ENCODE measurements at regions not wholly inside any gene's neighbourhood (a gene's known extent, or its start where the extent isn't known, plus 50 kb on each side); places are given as distances from the start of the nearest gene placed in this dataset.
"Not testable (repeated sequence)": the region's sequence is repeated elsewhere in the genome, so short reads cannot be mapped to it uniquely, and the experiment has no call there.

DNA sequence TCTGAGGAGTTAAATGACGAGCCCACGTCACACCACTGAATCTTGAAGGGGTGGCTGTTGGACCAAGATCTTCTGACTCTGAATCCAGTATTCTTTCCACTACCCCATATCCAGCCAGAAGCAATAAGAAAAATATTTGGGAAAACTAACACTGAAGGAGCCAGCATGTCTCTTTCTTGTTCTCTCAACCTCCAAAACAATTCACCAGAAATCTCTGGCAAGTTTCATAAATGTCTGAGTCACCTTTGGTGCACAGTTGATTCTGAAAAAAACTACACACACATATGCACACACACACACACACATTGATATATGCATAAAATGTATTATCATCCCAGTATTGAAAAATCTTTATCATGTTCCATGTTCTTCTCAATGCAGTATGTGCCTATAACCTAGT lies 104.3 kb upstream of the BLID start:
- DNase-seq, result no peak

DNA sequence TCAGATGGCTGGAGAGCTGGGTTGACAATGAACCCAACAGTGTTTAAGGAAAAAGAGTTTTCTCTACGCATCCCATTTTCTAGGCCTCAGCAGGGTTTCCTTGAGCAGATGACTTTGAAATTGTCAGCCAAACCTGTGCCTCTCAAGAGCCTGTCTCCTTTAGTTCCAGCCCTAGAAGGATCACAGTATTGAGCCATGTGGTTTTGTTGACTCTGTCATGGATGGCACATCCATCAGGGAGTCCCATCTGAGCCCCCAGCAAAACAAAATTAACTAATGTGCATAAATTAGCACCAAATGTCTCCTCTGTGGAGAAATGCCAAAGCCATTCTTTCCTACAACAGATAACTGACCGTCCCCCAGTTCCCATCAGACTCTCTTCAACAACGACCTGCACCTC lies 103.8 kb upstream of the BLID start:
- DNase-seq, result no peak

DNA sequence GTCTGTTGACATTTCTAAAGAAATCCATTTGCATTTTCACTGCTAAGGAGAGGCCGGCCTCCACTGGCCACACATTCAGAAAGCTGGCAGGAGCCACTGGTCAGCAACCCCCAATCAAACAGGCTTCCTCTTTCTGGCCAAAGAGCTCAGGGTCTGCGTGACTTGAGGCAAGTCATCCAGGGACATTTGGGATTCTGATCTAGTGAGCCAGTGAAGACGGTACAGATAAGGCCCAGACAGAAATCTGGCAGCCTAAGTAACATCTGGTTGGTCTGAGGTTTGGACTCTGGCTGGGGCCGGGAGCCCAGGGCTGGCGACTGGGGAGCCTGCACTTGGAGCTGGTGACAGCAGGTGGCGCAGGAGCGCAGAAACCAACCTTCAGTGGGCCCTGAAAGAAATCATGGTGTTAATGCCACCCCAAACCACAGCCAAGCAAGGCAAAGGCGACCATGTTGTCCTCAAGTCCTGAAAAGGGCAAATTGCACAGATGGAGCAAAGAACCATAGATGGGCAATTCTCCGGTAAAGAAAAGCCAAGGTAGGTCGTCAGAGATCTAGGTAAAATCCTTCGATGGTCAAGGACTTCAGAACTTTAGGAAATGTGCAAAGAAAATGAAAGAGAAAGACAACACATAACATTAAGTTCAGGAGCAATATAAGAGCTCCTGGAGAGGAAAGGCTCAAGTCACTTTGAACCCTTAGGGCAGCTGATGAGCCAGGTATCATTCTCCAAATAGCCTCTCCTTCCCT lies 99.4 kb upstream of the BLID start:
- peak; percentile 66 for DNase-seq

DNA sequence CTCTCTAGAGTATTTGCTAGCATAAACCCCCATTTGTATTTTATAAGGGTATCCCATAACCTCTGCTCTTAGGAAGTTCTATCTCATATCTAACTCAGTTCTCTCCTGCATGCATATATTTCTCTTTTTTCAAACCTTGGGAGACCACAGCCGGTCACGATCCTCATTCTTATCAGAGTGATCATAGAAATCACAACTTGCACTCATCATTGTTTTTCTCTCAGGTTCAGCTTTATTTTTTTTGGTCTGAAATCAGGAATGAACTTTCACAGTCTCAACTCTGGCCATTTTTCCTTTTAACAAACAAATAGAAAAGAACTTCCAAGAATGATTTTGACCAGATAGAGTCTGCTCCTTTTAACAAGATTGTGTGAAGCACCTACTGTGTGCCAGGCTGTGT lies 98.6 kb upstream of the BLID start:
- no peak for DNase-seq

DNA sequence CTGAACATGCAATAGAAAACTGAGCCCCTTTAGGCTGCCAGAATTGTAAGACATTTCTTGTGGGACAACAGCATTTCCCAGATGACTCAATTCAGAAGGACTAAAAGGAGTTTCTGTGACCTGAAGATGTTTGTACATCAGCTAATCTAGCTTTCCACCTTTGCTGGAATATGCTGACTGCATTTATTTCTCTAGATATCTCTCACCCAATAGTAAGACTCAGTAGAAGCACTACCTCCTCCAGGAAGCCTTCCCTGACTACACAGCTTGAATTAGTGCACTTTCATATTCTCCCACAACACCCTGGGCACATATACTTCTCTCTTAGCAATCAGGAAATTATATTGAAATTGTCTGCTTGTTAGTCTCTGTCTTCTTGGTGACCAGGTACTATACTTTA lies 98.1 kb upstream of the BLID start:
- no peak for DNase-seq

DNA sequence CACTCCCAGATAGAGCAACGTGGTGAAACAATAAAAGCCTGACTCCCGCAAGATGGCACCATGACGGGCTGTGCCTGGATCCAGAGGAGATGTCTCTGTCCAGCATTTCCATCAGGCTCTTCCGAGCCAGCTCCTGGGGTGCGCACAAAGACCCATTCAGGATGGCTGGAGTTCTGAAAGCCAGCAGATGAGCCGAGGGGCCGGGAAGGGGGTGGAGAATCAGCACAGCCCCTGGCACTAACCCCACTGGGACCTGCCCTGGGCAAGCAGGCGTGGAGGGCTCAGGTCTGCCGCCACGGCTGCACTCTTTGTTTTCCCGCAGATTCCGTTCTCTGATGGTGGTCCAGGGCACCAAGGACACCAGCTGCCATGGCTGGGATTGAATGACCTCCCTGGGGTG lies 97.2 kb upstream of the BLID start:
- no peak for DNase-seq

DNA sequence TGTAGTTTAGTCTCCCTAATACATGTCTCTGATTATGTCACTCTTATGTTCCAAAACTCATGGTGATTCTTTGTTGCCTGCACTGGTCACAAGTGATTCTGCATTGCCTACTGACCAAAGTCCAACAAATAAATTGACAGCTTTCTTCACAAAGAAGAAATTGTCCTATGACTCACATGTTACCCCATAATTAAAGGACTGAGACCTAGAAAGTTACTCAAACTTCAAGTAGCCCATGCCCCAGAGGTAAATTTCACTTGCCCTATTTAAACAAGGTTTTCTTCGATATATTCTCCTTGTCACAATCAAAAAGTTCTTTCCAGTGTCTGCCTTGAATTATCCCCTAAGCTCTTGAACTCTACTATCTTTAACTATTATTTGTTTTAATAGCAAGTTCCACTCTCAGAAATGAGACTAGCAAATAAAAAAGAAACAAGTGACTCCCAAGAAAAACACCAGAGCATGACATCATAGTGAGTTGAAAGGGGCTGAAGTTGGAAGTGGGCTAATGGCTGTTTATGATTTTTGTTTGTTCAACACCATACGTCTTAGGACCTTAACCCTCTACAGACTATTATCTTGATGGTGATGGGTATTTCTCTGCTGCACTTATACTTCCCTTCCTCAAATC lies 94.5 kb upstream of the BLID start:
- no peak for DNase-seq

DNA sequence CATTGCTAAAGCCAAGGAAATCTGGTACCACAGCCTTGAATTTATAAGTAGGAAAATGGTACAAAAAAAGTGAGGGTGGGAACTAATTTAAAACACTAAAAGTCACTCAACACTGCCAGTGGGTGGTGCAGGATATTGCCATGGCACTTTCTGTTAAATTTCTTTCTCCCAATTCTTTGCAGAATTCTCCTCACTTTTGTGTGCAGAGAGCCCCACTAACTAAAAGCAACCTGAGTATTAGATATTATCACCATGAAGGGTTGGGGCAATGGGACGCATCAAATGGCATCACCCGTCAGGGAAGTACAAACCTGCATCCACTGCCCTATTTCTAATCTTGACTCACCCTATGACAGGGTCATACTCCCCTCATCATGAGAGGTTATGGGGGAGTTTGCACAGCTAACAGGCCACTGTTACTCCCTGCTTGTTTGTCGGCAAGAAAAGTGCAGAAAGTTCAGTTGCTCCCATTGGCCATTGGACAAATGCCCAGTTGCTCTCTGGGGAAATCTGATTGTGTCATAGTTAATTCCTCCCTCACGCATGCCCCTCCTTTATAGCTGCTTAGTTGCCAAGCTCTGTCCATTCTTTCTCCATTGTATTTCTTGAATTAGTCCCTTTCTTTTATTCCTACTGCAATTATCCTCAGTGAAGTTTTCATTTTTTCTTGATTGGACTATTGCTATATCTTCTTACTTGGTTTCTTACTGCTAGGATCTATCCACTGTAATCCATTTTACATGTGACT lies 93.8 kb upstream of the BLID start:
- peak; percentile 27 for DNase-seq

DNA sequence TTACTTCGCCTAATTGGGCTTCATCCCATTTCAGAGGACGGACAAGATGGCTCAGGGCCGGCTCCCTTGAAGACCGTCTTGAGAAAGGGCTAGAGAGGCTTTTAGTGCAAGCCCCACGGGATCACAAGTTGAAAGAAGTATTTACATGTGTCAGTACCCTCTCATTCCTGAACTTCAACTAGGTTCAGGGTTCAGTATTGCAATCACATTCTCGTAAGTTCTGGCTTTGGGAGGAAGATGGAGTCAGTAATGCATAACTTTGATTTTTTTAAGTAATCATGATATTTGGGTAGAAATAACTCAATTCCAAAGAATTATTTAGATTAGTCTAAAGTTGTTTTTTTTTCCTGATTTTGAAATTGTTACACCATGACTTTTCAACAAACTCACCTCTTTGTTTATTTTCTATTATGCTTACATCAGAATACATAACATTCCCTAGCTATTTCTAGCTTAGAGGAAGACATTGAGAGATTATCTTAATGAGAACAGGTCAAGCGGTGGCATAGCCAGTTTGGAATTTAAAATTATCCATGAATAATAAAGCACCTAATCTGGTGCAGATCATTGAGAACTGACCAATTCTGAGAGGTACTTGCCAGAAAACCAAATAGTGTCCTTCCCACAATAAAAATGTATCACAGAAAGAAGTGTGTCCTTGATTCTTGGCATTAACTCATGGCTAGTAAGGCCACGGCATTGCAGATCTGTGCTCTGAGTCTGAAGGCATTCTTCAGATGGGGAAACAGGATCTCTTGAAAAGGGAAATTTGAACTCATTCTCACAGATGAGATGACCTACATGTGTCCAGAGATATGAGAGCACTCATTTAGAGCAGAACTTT lies 92.1 kb upstream of the BLID start:
- DNase-seq, result no peak

DNA sequence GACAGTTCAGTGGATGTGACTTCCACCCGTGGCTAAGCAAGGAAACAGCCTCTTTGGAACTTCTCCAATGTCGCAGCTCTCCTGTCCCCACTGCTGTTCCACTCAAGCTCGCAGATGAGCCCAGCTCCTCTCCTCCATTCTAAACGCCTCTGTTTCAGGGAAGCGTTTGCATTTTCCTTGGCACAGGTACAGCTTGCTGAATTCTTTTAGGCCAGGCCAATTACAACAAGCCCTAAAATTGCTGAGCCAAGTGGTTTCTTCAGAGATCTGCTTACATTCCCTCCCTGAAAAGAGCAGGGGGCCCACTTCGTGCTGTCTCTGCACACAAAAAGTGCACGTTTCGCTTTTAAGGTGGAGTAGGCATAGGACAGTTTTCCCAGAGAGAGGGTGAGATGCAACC lies 91.5 kb upstream of the BLID start:
- DNase-seq, result peak; percentile 75

DNA sequence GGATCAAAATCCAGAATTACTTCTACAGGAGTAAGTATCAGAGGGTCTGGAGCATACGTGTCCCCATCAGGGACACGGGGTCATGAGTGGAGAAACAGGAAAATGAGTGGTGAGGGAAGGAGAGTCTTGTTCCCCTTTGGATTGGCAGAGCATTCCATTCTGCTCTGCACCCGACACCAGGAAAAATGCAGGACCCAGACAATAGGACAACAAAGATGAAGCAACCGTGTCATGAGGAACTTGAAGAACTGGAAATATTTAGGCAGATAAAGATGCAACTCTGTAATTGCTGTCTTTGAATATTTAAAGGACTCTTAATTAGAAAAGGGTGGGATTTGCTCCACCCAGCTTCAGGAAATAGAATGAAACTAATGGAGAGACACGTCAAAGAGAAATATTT lies 89.0 kb upstream of the BLID start:
- no peak for DNase-seq

DNA sequence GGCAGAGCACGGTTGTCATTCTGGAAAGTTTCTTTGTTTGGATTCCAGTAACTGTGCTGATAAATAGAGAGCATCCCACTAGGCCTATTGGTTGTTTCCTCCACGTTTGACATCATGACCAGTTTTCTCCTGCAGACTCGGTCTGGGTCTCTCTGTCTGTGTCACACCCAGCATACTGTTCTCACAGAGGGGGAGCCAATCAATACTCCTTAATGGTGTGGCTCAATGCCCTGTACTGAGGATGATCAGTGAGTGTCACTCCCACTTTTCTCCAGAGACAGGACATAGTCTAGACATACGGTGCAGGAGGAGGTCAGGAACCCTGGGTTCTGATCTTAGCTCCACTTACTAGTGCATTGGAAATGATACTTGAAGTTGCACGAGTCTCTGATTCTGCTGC lies 88.2 kb upstream of the BLID start:
- no peak for DNase-seq

DNA sequence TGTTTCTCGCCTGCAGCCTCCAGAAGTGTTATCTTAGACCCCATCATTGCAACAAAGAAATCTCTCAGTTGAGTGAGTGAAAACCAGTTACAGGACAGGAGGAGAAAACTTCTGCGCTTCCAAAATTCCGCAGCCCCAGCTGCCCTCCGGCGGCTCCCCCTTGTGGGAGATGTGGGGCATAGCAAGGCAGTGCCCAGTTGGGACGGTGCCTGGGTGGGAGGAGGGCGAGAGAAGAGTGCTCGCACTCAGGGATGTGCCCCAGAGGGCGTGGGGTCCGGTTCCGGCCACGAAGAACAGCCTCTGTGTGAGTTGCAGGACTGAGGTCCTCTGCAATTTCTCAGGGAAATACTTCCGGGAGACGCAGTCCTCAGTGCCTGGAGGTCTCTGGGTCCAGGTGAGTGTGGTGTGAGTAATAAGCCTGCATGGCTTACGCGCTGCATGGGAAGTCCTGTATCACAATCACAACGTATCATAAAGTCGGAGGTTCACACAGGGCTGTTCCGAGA lies 87.0 kb upstream of the BLID start:
- peak; percentile 48 for DNase-seq

DNA sequence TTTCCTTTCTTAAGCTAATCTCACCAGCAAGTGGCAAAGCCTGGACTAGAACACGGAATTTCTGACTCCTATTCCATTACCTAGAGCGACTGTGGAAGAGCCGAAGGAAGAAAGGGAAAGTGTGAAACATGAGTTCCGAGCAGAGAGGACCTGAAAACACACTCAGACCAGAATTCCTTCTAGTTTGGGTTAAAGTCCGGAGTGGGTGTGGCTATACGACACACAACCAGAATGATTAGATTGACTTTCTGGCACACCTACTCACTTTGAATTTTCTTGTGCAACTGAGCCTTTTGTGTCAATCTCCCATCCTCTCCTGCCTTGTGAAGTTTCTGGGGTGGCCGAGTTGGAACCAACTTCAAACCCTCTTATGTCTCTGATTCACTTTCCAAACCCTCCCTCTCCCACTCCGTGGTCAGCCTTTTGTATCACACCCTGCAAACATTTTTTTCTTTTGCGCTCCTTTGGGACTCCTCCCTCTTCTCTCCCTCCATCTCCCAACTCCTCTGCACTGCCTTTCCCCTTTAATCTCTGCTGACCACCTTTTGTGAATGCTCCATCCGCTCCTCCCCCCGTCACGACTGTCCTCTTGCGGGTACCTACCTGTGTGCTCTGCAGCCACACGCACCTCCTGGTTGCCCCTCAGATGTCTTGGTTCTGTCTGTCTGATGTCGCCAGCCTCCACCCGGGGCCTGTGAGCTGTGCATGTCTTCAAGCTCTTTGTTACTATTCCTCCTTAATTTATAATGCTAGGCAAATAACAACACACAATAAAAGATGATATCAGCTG lies 86.3 kb upstream of the BLID start:
- DNase-seq, result no peak

DNA sequence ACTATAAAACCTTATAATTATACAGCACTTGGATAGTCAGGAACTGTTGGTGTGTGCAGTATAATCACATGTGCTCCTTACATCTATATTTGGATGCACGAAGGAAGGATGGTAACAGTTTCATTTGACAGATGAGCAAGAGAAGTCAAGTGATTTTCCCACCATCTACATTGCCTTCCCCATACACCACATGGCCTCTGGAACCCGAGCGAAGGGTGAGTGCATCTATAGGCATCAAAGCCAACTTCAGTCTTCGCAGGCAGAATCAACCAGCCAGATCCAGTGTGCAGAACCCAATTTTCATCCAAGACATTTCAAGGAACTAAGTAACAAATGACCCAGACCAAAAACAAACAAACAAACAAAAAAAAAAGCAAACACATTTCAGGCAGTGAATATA lies 85.1 kb upstream of the BLID start:
- DNase-seq, result no peak

DNA sequence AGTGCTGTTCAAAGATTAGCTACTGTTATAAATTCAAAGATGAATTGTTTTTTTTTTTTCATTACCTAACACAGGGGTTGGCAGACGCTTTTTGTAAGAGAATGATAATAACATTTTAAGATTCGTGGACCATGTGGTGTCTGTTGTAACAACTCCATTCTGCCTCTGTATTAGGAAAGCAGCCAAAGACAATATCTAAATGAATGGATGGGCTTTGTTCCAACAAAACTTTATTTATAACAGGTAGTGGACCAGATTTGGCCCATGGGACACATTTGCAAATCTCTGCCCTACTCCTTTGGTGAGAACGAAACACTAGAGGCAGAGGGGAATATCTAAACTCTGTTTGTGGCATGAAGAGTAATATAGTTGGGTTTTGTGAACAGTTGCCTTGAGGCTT lies 83.6 kb upstream of the BLID start:
- DNase-seq, result no peak

DNA sequence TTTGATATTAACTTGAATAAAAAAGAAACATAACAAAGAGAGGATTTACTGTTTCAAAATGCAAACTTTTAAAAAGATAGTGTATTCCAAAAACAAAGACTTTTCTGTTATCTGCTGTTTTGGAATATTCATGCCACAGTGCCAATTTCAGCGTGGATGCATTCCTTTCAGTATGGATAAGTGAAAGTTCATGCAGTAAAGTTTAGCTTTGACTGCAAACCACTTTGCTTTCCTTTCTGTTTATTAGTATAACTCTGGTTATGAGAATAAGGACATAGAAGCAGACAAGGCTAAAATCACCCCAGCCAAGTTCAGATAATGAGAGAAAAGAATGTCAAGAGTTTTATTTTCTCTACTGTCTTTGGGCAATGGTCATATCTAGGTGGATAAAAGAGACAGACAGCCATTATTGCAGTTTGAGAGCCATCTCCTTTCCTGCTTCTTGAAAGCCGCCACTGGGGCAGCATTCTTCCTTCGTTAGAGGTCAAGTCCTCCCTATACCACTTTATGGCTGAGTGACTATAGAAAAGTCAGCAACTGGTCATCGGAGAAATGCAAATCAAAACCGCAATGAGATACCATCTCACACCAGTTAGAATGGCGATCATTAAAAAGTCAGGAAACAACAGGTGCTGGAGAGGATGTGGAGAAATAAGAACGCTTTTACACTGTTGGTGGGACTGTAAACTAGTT lies 82.4 kb upstream of the BLID start:
- no peak for DNase-seq

DNA sequence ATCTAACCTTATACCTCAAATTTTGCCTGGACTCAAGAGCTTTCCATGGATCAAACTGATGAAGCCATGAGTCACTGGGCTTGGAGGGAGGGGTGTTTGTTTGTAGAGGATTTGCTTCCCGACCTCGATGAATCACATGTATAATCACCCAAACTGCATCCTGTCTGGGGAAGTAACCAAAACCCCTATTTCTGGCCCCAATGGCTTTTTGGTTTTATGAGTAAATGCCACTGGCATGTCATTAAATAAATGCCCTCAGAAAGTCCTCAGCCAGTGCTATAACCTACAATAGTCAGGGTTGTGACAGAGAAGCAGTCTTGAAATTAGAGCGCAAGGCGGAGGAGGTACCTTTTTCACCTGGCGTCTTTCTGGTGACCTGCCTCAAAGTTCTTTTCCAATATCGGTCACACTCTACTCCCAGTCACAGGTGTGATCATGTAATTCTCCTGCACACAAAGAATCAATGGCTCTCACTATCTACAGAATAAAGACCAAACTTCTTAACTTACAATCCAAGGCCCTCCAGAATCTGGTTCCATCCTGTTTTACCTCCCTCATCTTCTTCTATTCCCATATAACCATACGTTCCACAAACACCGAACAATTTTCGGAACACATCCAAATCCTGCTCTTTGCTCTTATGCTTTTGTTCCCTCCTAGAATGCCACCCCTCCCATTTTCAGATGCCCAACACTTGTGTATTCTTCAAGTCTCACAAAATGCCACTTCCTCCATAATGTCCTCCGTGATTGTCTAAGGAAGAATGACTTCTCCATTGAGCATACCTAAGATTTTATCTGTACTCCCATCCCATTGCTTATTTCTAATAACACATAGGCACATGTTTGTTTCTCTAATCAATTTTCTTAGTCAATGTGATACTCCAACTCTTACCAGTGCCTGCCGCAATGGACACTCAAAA lies 81.3 kb upstream of the BLID start:
- DNase-seq, result no peak

DNA sequence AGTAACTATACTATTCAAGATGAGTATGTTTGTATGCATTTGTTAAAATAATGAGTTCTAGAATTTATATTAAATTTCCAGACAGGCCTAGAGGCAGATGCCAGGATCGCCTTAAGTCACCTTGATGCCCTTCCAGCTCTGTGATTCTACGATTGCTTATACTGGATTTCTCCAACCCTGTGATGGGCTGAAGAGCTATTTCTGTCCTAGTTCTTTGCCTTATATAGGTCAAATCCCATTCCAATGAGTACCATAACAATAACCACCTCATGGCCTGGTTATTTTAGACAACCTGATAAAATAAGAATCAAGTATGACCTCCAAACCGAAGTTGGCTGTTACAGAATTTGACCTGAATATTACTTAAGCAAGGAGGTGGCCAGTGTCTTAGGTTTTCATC lies 79.8 kb upstream of the BLID start:
- DNase-seq, result no peak

DNA sequence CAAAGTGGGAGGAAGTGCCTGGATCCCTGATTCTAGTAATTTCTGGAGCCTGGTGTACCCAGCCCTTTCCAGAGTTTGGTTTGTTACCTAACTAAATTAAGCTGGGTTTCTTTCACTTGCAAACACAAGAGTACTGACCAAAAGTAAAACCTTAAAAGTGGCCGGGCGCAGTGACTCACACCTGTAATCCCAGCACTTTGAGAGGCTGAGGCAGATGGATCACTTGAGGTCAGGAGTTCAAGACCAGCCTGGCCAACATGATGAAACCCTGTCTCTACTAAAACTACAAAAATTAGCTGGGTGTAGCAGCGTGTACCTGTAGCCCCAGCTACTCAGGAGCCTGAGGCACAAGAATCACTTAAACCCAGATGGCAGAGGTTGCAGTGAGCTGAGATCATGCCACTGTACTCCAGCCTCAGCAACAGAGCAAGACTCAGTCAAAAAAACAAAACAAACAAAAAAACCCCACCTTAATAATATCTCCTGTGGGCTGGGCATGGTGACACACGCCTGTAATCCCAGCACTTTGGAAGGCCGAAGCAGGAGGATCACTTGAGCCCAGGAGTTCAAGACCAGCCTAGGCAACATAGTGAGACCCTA lies 78.0 kb upstream of the BLID start:
- not testable (repeated sequence) for DNase-seq
